Vagina (tissue), 2 donors: ENCODE measurements at regions not wholly inside any gene's neighbourhood (a gene's known extent, or its start where the extent isn't known, plus 50 kb on each side); places are given as distances from the start of the nearest gene placed in this dataset.
A peak's percentile ranks its signal among the peaks of the same experiment; 100 is the strongest.

Experiments
- DNase-seq, 2 donors: peaks; one replicate each; pipeline ENCODE4 v3.0.0-alpha.2; 2017; ENCODE audit errors: extremely low spot score in 2 of 2
- H3K27ac ChIP-seq: fragments of 200-600 bp; sonication (generic); one replicate; pipeline ENCODE4 v1.5.1; 2019
- H3K27me3 ChIP-seq: fragments of 200-600 bp; sonication (generic); one replicate; pipeline ENCODE4 v1.5.1; 2019
- H3K36me3 ChIP-seq, 2 donors: fragments of 200-600 bp; sonication (generic); one replicate each; pipeline ENCODE4 v1.5.1; 2017 to 2019
- H3K4me1 ChIP-seq: fragments of 200-600 bp; sonication (generic); one replicate; pipeline ENCODE4 v1.5.1; 2019
- H3K4me3 ChIP-seq, 2 donors: fragments of 200-600 bp; sonication (generic); 1 replicate in 1 of 2; 2 replicates in 1 of 2; pipeline ENCODE4 v1.5.1; 2016 to 2019
- H3K9me3 ChIP-seq: fragments of 200-600 bp; sonication (generic); one replicate; pipeline ENCODE4 v1.5.1; 2019
- POLR2A ChIP-seq, 2 donors: fragments of 450-650 bp; IDR thresholded peaks; one replicate each; pipeline ENCODE4 v1.6.1; 2017; ENCODE audit warnings: antibody characterized with exemption in 2 of 2, mild to moderate bottlenecking in 2 of 2, moderate library complexity in 2 of 2
- POLR2AphosphoS5 ChIP-seq, 2 donors: sonication (generic); formaldehyde crosslinking; IDR thresholded peaks; one replicate each; pipeline ENCODE4 v1.9.0; 2017; ENCODE audit warnings: antibody characterized with exemption in 2 of 2, mild to moderate bottlenecking in 2 of 2, low read depth in 1 of 2; ENCODE audit not compliant: insufficient read depth in 1 of 2
- intact Hi-C: fragments of 100-400 bp; cut with DNase I; formaldehyde crosslinking; loops from one replicate; pipeline ENCODE4 v1.15.1; 2023
- TF ChIP-seq, protein P1 (sequence below), 3 experiments: fragments of 450-650 bp in 2 of 3; fragments of 200-600 bp in 1 of 3; sonication (generic) in 1 of 3; IDR thresholded peaks; one replicate each; pipeline ENCODE4 v1.5.1; 2017 to 2019; ENCODE audit warnings: antibody characterized with exemption in 3 of 3, mild to moderate bottlenecking in 2 of 3, moderate library complexity in 2 of 3

DNA sequence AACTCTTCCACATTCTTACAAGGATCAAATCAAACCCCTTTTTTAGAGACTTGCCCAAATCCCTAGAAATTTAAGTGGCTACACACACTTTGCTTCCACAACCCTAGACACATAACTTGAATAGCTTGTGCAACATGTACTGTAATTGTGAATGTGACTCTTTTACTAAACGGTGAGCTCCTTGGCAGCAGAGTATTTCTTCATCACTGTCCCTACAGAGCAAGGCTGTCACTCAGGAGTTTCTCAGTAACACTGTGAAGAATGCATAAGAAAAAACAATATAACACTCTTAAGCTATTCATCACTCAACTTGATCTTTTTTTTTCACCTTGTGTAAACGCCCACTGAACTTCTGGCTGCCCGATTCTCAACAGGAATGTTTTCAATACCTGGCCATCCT, 53.8 kb upstream of the ADAMTS18 start:
- Histone ChIP-seq H3K4me3 (no peak overlapping the region), H3K27ac (no peak overlapping the region), H3K36me3 (no peaks in the 10 kb centered on the region), H3K9me3 (no peaks in the 10 kb centered on the region), H3K27me3 (no peaks in the 10 kb centered on the region), H3K4me1 (no peaks in the 10 kb centered on the region)
- intact Hi-C loops: no loop called here
- TF ChIP-seq POLR2A (IDR thresholded peaks at IDR 0.05) (no peak), POLR2AphosphoS5 (IDR thresholded peaks at IDR 0.05; ENCODE audit: insufficient read depth in 1 of 2, low read depth in 1 of 2) (no peak)
- TF ChIP-seq, protein P1, sequence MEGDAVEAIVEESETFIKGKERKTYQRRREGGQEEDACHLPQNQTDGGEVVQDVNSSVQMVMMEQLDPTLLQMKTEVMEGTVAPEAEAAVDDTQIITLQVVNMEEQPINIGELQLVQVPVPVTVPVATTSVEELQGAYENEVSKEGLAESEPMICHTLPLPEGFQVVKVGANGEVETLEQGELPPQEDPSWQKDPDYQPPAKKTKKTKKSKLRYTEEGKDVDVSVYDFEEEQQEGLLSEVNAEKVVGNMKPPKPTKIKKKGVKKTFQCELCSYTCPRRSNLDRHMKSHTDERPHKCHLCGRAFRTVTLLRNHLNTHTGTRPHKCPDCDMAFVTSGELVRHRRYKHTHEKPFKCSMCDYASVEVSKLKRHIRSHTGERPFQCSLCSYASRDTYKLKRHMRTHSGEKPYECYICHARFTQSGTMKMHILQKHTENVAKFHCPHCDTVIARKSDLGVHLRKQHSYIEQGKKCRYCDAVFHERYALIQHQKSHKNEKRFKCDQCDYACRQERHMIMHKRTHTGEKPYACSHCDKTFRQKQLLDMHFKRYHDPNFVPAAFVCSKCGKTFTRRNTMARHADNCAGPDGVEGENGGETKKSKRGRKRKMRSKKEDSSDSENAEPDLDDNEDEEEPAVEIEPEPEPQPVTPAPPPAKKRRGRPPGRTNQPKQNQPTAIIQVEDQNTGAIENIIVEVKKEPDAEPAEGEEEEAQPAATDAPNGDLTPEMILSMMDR (IDR thresholded peaks at IDR 0.05): no peak
- DNase-seq: no peak

DNA sequence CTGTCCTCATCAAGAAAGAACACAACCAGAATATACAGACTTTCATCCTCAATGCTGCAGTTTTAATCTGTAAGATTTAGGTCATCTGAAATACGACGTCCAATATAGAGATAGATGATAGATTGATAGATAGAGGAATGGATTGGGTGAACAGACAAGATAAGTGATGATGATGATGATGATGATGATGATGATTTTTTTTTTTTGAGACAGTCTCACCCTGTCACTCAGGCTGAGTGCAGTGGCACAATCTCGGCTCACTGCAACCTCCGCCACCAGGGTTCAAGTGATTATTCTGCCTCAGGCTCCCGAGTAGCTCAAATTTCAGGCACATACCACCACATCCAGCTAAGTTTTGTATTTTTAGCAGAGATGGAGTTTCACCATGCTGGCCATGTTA, 56.3 kb upstream of the ADAMTS18 start:
- Histone ChIP-seq H3K4me1 (no peaks in the 10 kb centered on the region), H3K4me3 (no peak overlapping the region), H3K36me3 (no peaks in the 10 kb centered on the region), H3K27me3 (no peaks in the 10 kb centered on the region), H3K27ac (no peak overlapping the region), H3K9me3 (no peaks in the 10 kb centered on the region)
- no peak for DNase-seq
- intact Hi-C loops: no loop called here
- TF ChIP-seq POLR2AphosphoS5 (IDR thresholded peaks at IDR 0.05; ENCODE audit: insufficient read depth in 1 of 2, low read depth in 1 of 2): no peak
- TF ChIP-seq, protein P1 (IDR thresholded peaks at IDR 0.05): no peak
- no peak for TF ChIP-seq POLR2A (IDR thresholded peaks at IDR 0.05)

GRCh38 chr16:77496934-77497333, 62.1 kb upstream of the ADAMTS18 start:
- DNase-seq: no peak
- Histone ChIP-seq H3K9me3 (no peaks in the 10 kb centered on the region), H3K4me3 (no peak overlapping the region), H3K36me3 (no peaks in the 10 kb centered on the region), H3K4me1 (peaks cover 12% of the 10 kb centered on the region), H3K27me3 (no peaks in the 10 kb centered on the region), H3K27ac (no peak overlapping the region)
- TF ChIP-seq, protein P1 (IDR thresholded peaks at IDR 0.05): no peak
- TF ChIP-seq POLR2A (IDR thresholded peaks at IDR 0.05) (no peak), POLR2AphosphoS5 (IDR thresholded peaks at IDR 0.05; ENCODE audit: insufficient read depth in 1 of 2, low read depth in 1 of 2) (no peak)
- intact Hi-C loops: no loop called here

- Histone ChIP-seq H3K27me3 (no peaks in the 10 kb centered on the region), H3K4me1 (peaks cover 12% of the 10 kb centered on the region), H3K4me3 (no peak overlapping the region), H3K27ac (peak overlapping the region; percentile 5), H3K9me3 (no peaks in the 10 kb centered on the region), H3K36me3 (no peaks in the 10 kb centered on the region)
- intact Hi-C loops: no loop called here
- no peak for TF ChIP-seq POLR2A (IDR thresholded peaks at IDR 0.05)
- TF ChIP-seq, protein P1 (IDR thresholded peaks at IDR 0.05): no peak
- TF ChIP-seq POLR2AphosphoS5 (IDR thresholded peaks at IDR 0.05; ENCODE audit: insufficient read depth in 1 of 2, low read depth in 1 of 2): no peak
- no peak for DNase-seq
Observed at GRCh38 chr16:77499373-77500285, 64.8 kb upstream of the ADAMTS18 start.

DNA sequence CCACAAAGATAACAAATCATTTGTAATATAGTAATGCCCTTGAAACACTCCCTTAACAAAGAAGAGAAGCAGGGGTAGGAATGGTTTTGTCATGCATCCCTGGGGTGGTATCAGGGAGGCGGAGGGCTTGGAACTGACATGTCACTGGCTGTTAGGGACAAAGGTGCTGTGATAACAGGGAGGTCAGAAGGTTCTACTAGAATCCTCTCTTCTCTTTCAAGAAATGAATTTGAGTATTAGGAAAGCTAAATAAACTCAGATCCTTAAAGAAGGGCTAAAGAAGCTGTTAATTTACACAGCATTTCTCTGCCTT, 65.4 kb upstream of the ADAMTS18 start:
- no peaks in the 10 kb centered on the region for H3K9me3 ChIP-seq
- no peak for DNase-seq
- no peak for TF ChIP-seq POLR2AphosphoS5 (IDR thresholded peaks at IDR 0.05; ENCODE audit: insufficient read depth in 1 of 2, low read depth in 1 of 2)
- TF ChIP-seq POLR2A (IDR thresholded peaks at IDR 0.05): no peak
- TF ChIP-seq, protein P1 (IDR thresholded peaks at IDR 0.05): no peak
- H3K27me3 ChIP-seq: no peaks in the 10 kb centered on the region
- H3K27ac ChIP-seq: no peak overlapping the region
- H3K4me1 ChIP-seq: peaks cover 12% of the 10 kb centered on the region
- H3K4me3 ChIP-seq: no peak overlapping the region
- no peaks in the 10 kb centered on the region for H3K36me3 ChIP-seq
- intact Hi-C loops: no loop called here
